GM21723 (cell line): ENCODE measurements at regions not wholly inside any gene's neighbourhood (a gene's known extent, or its start where the extent isn't known, plus 50 kb on each side); places are given as distances from the start of the nearest gene placed in this dataset.

Experiments used
- ATAC-seq: cut with Tn5 transposase; IDR thresholded peaks from one replicate; pipeline ENCODE4 v1.9.1; 2021; ENCODE audit warnings: mild to moderate bottlenecking, moderate library complexity; ENCODE audit not compliant: unreplicated experiment

DNA sequence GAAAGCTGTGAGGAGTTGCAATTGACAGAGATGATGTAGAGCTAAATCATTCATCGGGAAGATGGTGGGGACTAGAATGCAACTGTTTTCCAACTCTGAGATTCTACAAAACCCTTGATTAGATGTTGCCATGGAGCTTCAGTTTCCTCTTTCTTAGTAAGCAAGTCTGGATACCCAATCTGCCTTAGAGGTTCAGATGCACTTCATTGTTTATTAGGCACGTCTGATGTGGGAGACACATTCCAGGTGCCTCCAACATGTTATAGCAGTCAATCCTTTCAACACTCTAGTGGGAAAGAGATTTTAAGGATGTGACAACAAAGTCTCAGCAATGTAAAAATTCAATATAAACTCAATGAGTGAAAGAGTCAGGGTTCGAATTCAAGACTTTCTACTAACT is 291.3 kb upstream of the PHYHIPL start:
- ATAC-seq, result no peak

- no peak for ATAC-seq
These were observed 290.6 kb upstream of the PHYHIPL start for GRCh38 chr10:58885686-58886345.

GRCh38 chr10:58886406-58886805 is 290.0 kb upstream of the PHYHIPL start:
- no peak for ATAC-seq

- no peak for ATAC-seq
These were observed 289.0 kb upstream of the PHYHIPL start for GRCh38 chr10:58887474-58887873.

- ATAC-seq, result no peak
These were observed 287.5 kb upstream of the PHYHIPL start for GRCh38 chr10:58888957-58889356.

- ATAC-seq, result no peak
These were observed 284.4 kb upstream of the PHYHIPL start for GRCh38 chr10:58892031-58892531.

- no peak for ATAC-seq
These were observed 281.5 kb upstream of the PHYHIPL start for GRCh38 chr10:58894929-58895328.

- ATAC-seq, result no peak
These were observed 280.2 kb upstream of the PHYHIPL start for GRCh38 chr10:58896229-58896628.

DNA sequence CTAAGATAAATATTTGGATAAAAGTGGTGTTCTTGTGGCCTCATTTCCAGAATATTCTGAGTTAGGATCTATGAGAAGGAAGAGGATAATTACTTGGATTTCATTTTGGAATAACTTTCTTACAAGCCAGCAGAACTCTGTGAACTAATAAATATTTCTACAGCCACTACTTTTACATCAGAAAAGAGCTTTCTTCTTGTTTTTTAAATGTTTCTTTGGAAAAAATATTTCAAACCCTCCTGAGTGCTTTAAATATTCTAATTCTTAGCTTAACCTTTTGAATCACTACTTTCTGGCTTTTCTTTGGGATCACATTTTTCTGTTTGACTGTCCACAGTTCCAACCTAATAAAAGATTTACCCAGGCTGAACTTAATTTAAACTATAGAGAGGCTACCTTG is 279.2 kb upstream of the PHYHIPL start:
- ATAC-seq, result no peak

DNA sequence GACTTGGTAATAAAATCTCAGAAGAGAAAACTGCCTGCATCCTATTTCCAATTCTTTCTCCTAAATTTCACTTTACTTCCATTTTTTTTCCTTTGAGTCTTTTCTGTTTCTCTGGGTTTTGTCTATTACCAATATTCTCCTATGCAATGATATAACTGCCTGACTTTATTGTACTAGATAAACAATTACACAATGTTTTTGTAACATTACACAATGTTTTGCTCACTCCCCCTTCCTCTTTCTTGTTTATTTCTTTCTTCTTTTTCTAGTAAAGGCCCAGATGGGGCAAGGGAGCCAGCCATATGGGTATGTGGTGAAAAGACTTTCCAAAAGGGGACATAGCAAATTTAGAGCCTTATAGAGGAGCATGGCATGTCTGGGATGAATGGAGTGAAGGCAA is 278.7 kb upstream of the PHYHIPL start:
- no peak for ATAC-seq

DNA sequence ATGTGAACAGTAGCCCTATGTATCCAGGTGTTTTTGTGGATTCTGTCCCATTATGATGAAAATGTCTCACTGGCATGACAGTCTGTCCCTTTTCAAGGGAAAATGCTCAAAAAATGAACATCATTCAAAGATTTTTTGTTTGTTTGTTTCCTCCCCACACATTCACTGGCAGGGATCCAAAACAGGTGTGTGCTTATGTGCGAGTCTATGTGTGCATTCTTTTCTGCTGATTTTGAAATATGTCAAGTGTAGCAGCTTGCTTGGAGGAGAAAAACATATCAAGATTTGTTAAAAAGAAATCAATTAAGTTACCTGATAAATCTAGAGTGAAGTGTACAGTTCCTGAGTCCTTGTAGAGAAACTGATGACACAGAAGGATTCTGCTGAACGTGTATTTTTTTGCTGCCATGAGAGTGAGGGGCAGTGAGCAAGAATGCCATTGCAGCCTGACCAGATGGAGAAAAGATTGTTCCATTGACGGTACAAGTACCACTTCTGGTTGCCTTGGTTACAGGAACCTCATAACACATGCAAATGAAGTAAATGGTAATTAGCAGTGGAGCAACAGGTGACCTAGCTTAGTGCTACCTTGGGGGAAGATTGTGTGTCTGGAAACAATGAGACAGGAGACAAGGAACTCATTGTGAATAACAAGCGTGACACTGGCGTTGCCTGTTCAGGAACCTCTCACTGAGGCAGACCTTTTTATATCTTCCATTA is 277.4 kb upstream of the PHYHIPL start:
- ATAC-seq, result no peak

- ATAC-seq, result no peak
These were observed 275.3 kb upstream of the PHYHIPL start for GRCh38 chr10:58901092-58901646.

- no peak for ATAC-seq
These were observed 273.4 kb upstream of the PHYHIPL start for GRCh38 chr10:58903071-58903470.

DNA sequence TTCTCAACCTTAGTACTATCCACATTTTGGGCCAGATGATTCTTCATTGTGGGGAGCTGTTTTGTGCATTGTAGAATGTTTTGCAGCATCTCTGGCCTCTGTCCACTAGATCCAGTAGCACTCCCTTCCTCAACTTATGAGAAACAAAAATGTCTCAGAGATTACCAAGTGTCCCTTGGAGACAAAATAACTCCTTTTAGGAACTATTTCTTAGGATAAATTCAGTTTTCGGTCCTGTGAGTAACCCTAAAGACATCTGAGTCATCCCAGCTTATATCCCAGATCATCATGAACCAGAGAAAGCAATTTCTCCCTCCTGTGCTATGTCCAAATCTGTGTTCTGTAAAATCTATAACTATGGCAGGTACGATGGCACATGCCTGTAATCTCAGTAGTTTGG is 266.6 kb upstream of the PHYHIPL start:
- ATAC-seq, result no peak

GRCh38 chr10:58913717-58914116 is 262.7 kb upstream of the PHYHIPL start:
- ATAC-seq, result no peak

DNA sequence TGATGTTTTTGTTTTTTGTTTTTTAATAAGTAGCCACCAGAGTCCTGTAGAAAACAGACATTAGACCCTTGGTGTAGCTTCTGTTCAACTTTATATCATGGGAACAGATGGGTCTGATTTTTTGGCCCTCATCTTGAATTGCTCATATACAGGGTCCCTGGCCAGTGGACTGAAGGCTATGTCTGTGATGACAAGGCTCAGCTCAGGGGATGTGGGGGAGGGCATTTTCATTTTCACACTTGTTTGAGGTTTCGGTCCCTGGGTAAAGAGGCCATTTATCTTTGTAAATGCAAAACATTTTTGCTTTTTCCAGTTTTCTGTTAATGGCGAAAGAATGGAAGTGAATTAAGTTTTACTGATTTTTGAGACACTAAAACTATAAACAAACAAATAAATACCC is 257.6 kb upstream of the PHYHIPL start:
- no peak for ATAC-seq

- no peak for ATAC-seq
These were observed 256.4 kb upstream of the PHYHIPL start for GRCh38 chr10:58919927-58920654.

GRCh38 chr10:58920655-58921003 is 255.8 kb upstream of the PHYHIPL start:
- ATAC-seq, result no peak

- ATAC-seq, result no peak
These were observed 255.0 kb upstream of the PHYHIPL start for GRCh38 chr10:58921421-58921855.

DNA sequence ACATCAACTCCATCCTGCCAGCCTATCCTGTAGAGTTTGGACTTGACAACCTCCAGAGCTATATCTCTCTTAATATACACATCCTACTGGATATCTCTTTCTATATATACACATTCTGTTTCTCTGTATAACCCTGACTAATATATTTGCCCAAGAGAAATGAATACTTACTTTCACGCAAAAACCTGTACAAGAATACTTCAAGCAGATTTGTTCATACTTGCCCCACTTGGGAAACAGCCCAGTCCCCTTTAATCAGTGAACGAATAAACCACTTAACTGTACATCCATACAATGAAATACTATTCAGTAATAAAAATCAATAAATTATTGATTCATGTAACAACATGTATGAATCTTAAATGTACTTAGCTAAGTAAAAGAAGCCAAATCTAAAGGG is 251.1 kb upstream of the PHYHIPL start:
- no peak for ATAC-seq

GRCh38 chr10:58930500-58930899 is 245.9 kb upstream of the PHYHIPL start:
- ATAC-seq, result no peak

- ATAC-seq, result no peak
These were observed 244.3 kb upstream of the PHYHIPL start for GRCh38 chr10:58932126-58932525.
